AG09309 (cell line): ENCODE measurements at regions not wholly inside any gene's neighbourhood (a gene's known extent, or its start where the extent isn't known, plus 50 kb on each side); places are given as distances from the start of the nearest gene placed in this dataset.

Experiments
- DNase-seq: peaks from one replicate; pipeline ENCODE4 v3.0.0-alpha.2; 2010; ENCODE audit warnings: low read depth
- H3K4me3 ChIP-seq: 2 replicates; pipeline ENCODE4 v1.5.1; 2011; ENCODE audit warnings: mild to moderate bottlenecking, low read depth, low read length, moderate library complexity; ENCODE audit not compliant: control insufficient read depth
- CTCF ChIP-seq: IDR thresholded peaks from 2 replicates; pipeline ENCODE4 v1.5.1; 2011; ENCODE audit warnings: mild to moderate bottlenecking, low read depth, low read length, inconsistent platforms; ENCODE audit not compliant: insufficient read depth, control insufficient read depth; ENCODE audit errors: missing control alignments

- DNase-seq = no peak
- H3K4me3 ChIP-seq = no peak overlapping the region
- TF ChIP-seq CTCF = no peak
Measured at GRCh38 chr16:9337308-9338032, 246.0 kb downstream of the HAPSTR1 start.

GRCh38 chr16:9338068-9338467, 246.6 kb downstream of the HAPSTR1 start:
- no peak for DNase-seq
- TF ChIP-seq CTCF = no peak
- H3K4me3 ChIP-seq = no peak overlapping the region

GRCh38 chr16:9338510-9338909, 247.1 kb downstream of the HAPSTR1 start:
- no peak overlapping the region for H3K4me3 ChIP-seq
- TF ChIP-seq CTCF = no peak
- DNase-seq = no peak

GRCh38 chr16:9340526-9341256, 249.2 kb downstream of the HAPSTR1 start:
- H3K4me3 ChIP-seq = no peak overlapping the region
- DNase-seq = no peak
- TF ChIP-seq CTCF = no peak

GRCh38 chr16:9343276-9343675, 251.8 kb downstream of the HAPSTR1 start:
- no peak for DNase-seq
- no peak overlapping the region for H3K4me3 ChIP-seq
- TF ChIP-seq CTCF = no peak

GRCh38 chr16:9344508-9344907, 253.1 kb downstream of the HAPSTR1 start:
- TF ChIP-seq CTCF = no peak
- no peak overlapping the region for H3K4me3 ChIP-seq
- no peak for DNase-seq
